AG09319 (cell line): ENCODE measurements at regions not wholly inside any gene's neighbourhood (a gene's known extent, or its start where the extent isn't known, plus 50 kb on each side); places are given as distances from the start of the nearest gene placed in this dataset.

Experiments used
- DNase-seq: peaks from one replicate; pipeline ENCODE4 v3.0.0-alpha.2; 2010; ENCODE audit warnings: low read depth; ENCODE audit errors: extremely low read depth
- CTCF ChIP-seq: IDR thresholded peaks from 2 replicates; pipeline ENCODE4 v1.5.1; 2011; ENCODE audit warnings: low read depth, mild to moderate bottlenecking, inconsistent platforms, low read length, moderate library complexity

DNA sequence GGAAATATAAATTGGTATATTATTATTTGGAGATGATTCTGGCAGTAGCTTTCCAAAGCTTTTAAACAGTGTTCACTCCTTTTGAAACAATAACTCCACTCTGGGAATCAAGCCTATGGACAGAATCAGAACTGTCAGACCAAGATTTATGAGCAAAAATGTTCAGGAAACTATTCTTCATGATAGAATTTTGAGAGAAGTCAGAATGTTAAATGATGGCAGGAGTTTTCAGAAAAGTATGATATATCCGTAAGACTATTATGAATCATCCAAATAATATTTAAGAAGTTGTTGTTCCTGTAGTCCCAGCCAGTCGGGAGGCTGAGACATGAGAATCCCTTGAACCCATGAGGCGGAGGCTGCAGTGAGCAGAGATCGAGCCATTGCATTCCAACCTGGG lies 50.5 kb upstream of the ADGRG2 start:
- no peak for DNase-seq
- no peak for TF ChIP-seq CTCF

GRCh38 chrX:19174401-19175025 lies 52.2 kb upstream of the ADGRG2 start:
- TF ChIP-seq CTCF = no peak
- DNase-seq = peak; percentile 10

DNA sequence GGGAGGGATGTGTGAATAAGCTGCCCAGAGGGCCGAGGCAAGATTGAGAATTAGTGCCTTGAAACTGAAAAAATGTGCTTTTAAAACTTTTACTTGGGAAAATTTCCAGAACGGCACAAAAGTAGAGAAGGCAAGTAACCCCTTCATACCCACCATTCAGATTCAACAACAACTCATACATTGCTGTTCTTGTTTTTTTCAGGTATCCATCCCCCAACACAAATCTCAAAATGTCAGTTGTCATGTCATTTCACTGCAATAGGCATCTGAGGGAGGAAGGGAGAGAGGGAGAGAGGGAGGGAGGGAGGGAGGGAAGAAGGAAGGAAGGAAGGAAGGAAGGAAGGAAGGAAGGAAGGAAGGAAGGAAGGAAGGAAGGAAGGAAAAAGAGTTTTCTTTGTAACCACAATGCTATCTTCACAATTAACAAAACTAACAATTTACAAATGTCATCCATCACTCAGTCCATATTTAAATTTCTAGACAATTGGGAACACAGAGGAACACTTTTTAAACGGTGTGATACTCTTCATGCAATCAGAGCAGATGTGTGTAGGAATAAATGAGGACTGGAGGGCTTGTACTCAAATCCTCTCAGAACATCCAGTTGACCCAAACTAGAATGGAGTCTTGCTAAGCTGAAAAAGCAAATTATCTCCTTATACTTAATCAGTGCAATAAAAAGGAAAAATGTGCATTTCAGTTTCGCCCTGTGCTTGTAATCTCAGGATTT lies 54.8 kb upstream of the ADGRG2 start:
- no peak for TF ChIP-seq CTCF
- DNase-seq = no peak

- TF ChIP-seq CTCF = no peak
- DNase-seq = no peak
These were observed 55.5 kb upstream of the ADGRG2 start for GRCh38 chrX:19177721-19178120.

- no peak for TF ChIP-seq CTCF
- no peak for DNase-seq
These were observed 56.1 kb upstream of the ADGRG2 start for GRCh38 chrX:19178402-19178801.

GRCh38 chrX:19179389-19179788 lies 57.1 kb upstream of the ADGRG2 start:
- no peak for DNase-seq
- no peak for TF ChIP-seq CTCF

- TF ChIP-seq CTCF = no peak
These were observed 59.1 kb upstream of the ADGRG2 start for GRCh38 chrX:19181345-19181744.

More at GRCh38 chrX:19181345-19181744, 59.1 kb upstream of the ADGRG2 start:
- no peak for DNase-seq
